H54 (cell line): ENCODE measurements at regions not wholly inside any gene's neighbourhood (a gene's known extent, or its start where the extent isn't known, plus 50 kb on each side); places are given as distances from the start of the nearest gene placed in this dataset.
A peak's percentile ranks its signal among the peaks of the same experiment; 100 is the strongest.

Source experiments
- DNase-seq: peaks from one replicate; pipeline ENCODE4 v3.0.0; 2011; ENCODE audit warnings: low spot score, mixed read lengths; ENCODE audit not compliant: insufficient read length
- FAIRE-seq: peaks from 3 replicates; lab custom pipeline; 2011; peaks lifted over from hg19 to GRCh38; lab: Jason Lieb, UNC
- POLR2A ChIP-seq: IDR thresholded peaks from 2 replicates; pipeline ENCODE4 v1.6.1; 2011; ENCODE audit warnings: low read depth, mild to moderate bottlenecking, low read length

DNA sequence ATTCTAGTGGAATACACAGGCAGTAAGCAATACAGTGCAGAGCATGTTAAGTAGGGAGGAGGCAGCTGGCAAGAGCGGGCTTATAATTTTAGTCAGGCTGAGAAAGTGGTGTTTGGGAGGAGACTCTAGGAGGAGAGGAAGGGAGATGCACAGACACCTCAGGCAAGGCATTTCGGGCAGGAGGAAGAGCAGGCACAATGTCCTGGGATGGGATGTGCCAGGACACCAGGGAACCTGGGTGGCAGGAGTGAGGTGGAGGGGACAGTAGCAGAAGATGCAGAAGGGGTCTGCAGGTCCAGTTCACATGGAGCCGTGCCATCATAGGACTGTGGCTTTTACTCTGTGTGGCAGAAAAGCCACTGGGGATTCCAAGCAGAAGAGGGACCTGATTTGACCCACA, 143.7 kb upstream of the FSTL4 start:
- no peak for TF ChIP-seq POLR2A
- no peak for FAIRE-seq
- DNase-seq, result no peak

DNA sequence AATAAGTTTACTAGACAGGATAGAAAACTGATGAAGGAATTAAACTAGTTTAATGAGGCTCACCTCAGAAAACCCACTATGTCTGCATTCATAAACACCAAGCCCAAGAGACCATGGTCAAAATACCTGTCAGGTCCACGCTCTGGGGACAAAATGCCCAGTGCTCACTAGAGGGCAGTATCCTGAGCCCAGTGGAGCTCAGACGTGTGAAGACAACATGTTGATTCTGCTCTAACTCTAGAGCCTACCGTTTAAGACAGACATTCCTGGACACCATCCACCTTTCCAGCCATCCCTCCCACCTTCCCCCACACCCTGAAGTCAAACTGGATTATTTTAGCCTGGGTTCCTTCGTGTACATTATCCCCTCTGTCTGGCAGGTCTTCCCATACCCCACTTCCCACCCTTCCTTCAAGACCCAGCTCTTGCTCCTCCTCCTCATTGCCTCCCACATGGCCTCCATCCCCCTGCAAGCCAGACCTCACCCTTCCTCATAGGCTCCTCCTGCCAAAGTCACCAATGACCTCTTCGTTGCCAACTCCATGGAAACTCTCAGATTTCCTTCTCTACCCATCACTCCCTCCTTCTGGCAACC, 142.3 kb upstream of the FSTL4 start:
- DNase-seq, result peak; percentile 15
- TF ChIP-seq POLR2A, result no peak
- FAIRE-seq, result no peak

DNA sequence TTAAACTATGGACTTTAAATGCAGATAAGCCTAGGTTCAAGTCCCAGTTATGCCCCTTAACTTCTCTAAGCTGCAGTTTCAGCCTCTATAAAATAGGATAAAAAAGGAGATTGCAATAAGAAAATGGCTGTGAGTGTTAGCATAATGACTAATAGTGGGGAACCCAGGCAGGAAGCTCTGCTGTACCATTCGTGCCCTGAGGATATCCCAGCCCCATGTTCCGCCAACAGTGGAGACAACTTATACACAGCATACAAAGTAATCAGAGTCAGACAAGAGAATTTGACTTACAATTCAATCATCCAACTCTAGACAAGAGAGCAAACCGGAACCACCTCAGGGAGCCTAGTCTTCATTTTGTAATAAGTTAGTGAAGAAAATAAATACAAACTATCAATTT, 141.5 kb upstream of the FSTL4 start:
- no peak for DNase-seq
- TF ChIP-seq POLR2A, result no peak
- FAIRE-seq, result no peak

DNA sequence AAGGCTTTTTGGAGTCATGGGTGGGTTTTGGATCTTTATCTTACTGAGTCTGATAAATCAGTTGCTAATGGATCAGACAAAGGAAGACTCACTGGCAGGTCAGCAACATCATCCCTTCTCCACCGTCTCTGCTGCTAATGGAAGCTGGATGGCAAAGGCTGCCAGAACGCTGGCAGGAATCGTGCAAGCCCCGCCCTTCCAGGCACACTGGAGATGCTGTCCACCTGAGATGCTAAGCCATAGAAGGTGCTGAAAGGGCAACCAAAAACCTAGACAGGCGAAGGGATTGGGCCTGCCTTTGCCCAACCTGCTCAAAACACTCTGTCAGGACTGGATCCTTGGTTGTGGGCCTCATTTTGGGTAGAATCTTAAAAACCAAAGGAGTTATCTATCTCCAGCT, 139.5 kb upstream of the FSTL4 start:
- TF ChIP-seq POLR2A, result no peak
- DNase-seq, result no peak
- no peak for FAIRE-seq

GRCh38 chr5:133751421-133751820, 139.1 kb upstream of the FSTL4 start:
- FAIRE-seq (no peak), DNase-seq (no peak)
- no peak for TF ChIP-seq POLR2A

DNA sequence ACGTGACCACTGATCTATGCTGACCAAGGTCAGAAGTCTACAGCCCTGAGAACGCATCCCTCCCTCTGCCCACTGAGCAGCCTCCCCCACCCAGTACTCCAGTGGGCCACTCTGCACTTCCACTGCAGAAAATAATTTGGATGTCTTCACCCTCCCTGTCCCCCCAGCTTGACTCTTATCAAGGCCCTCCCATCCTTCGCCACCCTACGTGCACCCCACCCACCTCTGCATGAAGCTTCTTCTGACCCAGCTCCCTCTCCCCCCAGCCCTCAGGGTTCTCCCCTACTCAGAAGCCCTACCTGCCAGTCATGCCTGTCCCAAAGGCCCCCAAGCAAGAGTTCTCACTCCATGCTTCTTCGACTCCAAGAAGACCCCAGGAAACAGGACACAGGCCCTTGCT, 138.5 kb upstream of the FSTL4 start:
- FAIRE-seq (no peak), DNase-seq (no peak)
- no peak for TF ChIP-seq POLR2A

- TF ChIP-seq POLR2A, result no peak
- DNase-seq (no peak), FAIRE-seq (no peak)
Observed at GRCh38 chr5:133750356-133750755, 138.0 kb upstream of the FSTL4 start.

GRCh38 chr5:133749331-133749985, 137.1 kb upstream of the FSTL4 start:
- FAIRE-seq (no peak), DNase-seq (no peak)
- no peak for TF ChIP-seq POLR2A

DNA sequence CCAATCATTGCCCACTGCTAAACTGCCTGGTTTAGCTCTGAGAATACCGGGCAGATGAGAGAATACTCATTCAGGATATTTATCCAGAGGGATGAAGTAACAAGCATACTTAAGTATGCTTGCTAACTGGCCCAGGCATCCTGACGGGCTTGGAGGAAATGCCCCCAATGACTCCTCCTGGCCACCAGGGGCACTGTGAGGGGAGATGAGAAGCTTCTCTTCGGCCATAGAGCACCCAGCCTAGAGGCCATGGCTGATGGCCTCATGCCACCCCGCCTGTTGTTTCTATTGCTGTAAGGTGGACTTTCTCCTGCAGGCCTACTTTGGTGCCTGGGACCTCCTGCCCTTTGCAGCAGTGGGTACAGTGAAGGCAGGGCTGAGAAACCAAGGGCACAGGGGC, 134.5 kb upstream of the FSTL4 start:
- FAIRE-seq (no peak), DNase-seq (peak; percentile 30)
- TF ChIP-seq POLR2A, result no peak

GRCh38 chr5:133744960-133745308, 132.6 kb upstream of the FSTL4 start:
- TF ChIP-seq POLR2A, result no peak
- no peak for FAIRE-seq
- DNase-seq, result no peak

DNA sequence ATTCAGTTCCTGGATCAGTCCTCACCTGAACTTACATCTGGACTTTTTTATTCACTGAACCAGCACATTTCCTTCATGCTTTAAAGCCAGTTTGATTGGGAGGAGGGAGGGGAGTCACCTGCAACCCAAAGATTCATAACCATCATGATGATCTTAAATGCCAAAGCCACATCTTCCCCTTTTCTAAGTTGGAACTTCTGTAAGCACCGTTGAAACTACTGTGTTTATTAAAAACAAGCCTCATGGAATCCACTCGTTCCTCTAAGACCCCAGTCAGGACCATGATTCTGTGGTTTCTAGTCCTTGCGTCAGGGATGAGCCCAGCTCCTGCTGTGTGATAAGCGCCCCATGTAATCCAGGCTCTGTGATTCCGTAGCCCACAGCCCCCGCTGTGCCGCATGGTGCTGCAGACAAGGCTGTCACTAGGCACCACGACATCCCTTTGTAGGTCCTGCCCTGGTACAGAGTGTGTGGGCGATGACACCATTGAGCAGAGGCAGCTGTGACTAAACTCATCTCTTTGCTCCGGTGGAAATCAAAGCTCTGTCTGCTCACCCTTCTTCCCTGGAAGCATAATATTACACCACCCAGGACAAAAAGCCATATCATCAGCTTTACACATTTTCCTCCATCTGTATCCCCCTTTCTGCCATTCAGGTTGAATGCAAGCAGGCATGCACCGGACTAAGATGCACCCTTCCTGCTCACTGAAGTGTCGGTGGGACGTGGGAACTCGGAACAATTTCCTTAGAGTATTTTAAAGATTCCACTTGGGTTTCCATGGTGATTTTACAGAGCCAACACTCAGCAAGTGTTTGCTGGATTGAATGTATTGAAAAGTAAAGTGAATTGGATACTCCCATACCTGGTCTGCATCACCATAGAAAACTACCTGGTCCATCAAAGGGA, 132.0 kb upstream of the FSTL4 start:
- no peak for TF ChIP-seq POLR2A
- FAIRE-seq (no peak), DNase-seq (no peak)

DNA sequence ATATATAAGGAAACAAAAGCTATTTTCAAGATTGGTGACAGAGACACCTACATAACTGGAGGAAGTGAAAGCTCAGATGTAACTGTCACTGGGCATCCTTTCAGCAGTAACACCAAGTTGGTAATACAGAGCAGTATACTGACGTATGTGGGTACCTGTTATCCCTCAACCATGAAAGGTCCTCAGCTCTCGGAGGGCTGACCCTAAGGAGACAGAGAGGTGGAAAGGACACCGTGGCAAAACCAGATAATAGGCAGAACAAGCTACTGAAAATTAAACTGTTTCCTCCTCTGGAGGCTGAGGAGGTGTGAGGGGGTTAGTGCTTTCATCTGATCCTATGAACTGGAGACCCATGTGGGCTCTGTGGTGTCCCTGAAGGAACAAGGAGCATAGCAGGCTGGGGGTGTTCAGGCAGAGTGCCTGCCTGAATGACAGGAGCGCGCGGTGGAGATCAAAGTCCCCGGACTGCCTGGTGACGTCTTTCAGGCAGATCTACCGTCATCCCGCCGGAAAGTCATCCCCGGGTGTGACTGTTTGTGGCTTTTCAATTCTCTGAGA, 130.2 kb upstream of the FSTL4 start:
- no peak for FAIRE-seq
- TF ChIP-seq POLR2A, result no peak
- DNase-seq, result no peak

GRCh38 chr5:133741818-133742355, 129.5 kb upstream of the FSTL4 start:
- FAIRE-seq (no peak), DNase-seq (no peak)
- TF ChIP-seq POLR2A, result no peak

GRCh38 chr5:133741396-133741795, 129.1 kb upstream of the FSTL4 start:
- DNase-seq (no peak), FAIRE-seq (no peak)
- TF ChIP-seq POLR2A, result no peak
